Epithelial cell of proximal tubule (primary cell): ENCODE measurements at regions not wholly inside any gene's neighbourhood (a gene's known extent, or its start where the extent isn't known, plus 50 kb on each side); places are given as distances from the start of the nearest gene placed in this dataset.

Source experiments
- DNase-seq: peaks from one replicate; pipeline ENCODE4 v3.0.0-alpha.2; 2011; ENCODE audit warnings: low read depth
- H3K4me3 ChIP-seq: 2 replicates; pipeline ENCODE4 v1.5.1; 2011; ENCODE audit warnings: low read depth, mild to moderate bottlenecking, low read length
- CTCF ChIP-seq: conservative IDR thresholded peaks from 2 replicates; pipeline ENCODE4 v1.5.1; 2012; ENCODE audit warnings: low read depth, mild to moderate bottlenecking, low read length

GRCh38 chr14:82422230-82422629 lies 888.6 kb upstream of the SEL1L start:
- no peak overlapping the region for H3K4me3 ChIP-seq
- no peak for DNase-seq
- TF ChIP-seq CTCF, result no peak

GRCh38 chr14:82425261-82425660 lies 891.6 kb upstream of the SEL1L start:
- TF ChIP-seq CTCF, result no peak
- H3K4me3 ChIP-seq, result no peak overlapping the region
- no peak for DNase-seq

GRCh38 chr14:82431031-82431430 lies 897.4 kb upstream of the SEL1L start:
- DNase-seq, result no peak
- no peak for TF ChIP-seq CTCF
- no peak overlapping the region for H3K4me3 ChIP-seq

- H3K4me3 ChIP-seq, result no peak overlapping the region
- TF ChIP-seq CTCF, result no peak
- DNase-seq, result no peak
Observed at GRCh38 chr14:82432301-82433105, 898.9 kb upstream of the SEL1L start.

- H3K4me3 ChIP-seq, result no peak overlapping the region
- no peak for TF ChIP-seq CTCF
- DNase-seq, result no peak
Observed at GRCh38 chr14:82438436-82438835, 904.8 kb upstream of the SEL1L start.

GRCh38 chr14:82441270-82441669 lies 907.6 kb upstream of the SEL1L start:
- H3K4me3 ChIP-seq, result no peak overlapping the region
- DNase-seq, result no peak
- TF ChIP-seq CTCF, result no peak
